GM13976 (cell line): ENCODE measurements at regions not wholly inside any gene's neighbourhood (a gene's known extent, or its start where the extent isn't known, plus 50 kb on each side); places are given as distances from the start of the nearest gene placed in this dataset.

ENCODE experiments used
- DNase-seq: peaks from one replicate; pipeline ENCODE4 v3.0.0; 2012; ENCODE audit warnings: low spot score
- in situ Hi-C: fragments of 300-500 bp; cut with MboI; formaldehyde crosslinking; loops from one replicate; pipeline ENCODE4 v1.12.0; 2022; ENCODE audit warnings: low sequenced_read_pairs, mixed read lengths, inconsistent platforms; ENCODE audit not compliant: unreplicated experiment
- TF ChIP-seq, protein P1 (sequence below): IDR thresholded peaks from 2 replicates; pipeline ENCODE4 v1.5.1; 2012; ENCODE audit warnings: borderline replicate concordance, mild to moderate bottlenecking; ENCODE audit not compliant: insufficient read depth; ENCODE audit errors: extremely low read depth, missing control alignments, control extremely low read depth

DNA sequence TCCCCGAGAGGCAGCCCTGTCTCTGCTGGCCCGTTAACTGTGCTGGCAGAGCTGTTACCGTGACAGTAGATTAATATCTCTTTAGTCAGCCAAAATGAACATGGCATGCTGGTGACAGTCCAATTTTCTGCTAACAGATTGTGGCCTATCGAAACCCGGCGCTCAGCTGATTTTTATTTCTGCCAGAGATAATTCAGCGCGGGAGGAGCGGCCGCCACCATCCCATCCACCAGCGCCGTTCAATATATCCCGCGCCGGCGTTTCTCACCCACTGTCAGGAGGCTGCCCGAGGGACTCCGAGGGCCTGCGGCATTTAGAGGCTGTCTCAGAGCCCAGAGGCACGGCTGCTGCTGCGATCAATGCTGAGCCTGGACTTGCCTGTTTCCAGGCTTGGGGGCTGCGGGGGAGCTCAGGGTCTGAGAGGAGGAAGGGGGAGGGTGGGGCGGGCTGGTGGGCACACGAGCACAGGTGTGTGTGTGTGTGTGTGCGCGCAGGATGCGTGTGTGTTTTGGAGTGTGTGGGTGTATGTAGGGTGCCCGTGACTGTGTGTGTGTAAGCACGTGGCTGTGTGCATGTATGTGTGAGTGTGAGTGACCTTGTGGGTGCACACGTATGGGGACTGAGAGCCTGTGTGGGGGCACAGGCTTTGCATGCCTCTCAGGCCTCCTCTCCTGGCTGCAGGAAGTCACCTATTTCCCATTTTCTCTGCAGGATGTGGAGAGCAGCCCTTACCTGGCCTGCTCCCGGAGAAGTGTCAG is 109.7 kb upstream of the ACTRT2 start:
- no peak for DNase-seq
- in situ Hi-C loops, result no loop called here
- TF ChIP-seq, protein P1, sequence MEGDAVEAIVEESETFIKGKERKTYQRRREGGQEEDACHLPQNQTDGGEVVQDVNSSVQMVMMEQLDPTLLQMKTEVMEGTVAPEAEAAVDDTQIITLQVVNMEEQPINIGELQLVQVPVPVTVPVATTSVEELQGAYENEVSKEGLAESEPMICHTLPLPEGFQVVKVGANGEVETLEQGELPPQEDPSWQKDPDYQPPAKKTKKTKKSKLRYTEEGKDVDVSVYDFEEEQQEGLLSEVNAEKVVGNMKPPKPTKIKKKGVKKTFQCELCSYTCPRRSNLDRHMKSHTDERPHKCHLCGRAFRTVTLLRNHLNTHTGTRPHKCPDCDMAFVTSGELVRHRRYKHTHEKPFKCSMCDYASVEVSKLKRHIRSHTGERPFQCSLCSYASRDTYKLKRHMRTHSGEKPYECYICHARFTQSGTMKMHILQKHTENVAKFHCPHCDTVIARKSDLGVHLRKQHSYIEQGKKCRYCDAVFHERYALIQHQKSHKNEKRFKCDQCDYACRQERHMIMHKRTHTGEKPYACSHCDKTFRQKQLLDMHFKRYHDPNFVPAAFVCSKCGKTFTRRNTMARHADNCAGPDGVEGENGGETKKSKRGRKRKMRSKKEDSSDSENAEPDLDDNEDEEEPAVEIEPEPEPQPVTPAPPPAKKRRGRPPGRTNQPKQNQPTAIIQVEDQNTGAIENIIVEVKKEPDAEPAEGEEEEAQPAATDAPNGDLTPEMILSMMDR, result no peak

DNA sequence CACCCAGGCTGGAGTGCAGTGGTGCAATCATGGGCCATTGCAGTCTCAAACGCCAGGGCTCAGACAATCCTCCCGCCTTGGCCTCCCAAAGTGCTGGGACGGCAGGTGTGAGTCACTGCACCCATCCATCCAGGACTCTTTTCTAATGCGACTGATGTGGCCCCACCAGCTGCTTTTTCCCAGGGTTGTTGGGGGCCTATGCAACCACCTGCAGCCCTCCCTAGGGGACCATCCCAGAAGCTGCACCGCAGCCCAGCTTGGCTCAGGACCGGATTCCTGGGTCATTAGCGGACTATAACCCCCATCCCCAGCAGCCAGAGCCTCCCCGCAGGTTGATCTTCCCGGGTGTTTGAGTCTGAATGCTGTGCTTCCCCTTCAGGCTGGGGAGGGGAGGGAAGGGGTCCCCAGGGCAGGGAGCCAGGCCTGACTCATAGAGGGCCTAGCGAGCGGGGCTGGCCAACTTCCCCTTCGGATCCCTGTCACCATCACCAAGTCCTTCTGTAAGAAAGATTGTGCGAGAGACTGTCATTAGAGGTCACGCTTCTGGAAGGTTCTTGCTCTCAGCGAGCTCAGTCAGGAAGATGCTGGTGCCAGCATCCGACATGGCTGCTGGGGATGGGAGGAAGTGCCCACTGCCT is 108.7 kb upstream of the ACTRT2 start:
- TF ChIP-seq, protein P1, result no peak
- in situ Hi-C loops, result no loop called here
- DNase-seq, result no peak

DNA sequence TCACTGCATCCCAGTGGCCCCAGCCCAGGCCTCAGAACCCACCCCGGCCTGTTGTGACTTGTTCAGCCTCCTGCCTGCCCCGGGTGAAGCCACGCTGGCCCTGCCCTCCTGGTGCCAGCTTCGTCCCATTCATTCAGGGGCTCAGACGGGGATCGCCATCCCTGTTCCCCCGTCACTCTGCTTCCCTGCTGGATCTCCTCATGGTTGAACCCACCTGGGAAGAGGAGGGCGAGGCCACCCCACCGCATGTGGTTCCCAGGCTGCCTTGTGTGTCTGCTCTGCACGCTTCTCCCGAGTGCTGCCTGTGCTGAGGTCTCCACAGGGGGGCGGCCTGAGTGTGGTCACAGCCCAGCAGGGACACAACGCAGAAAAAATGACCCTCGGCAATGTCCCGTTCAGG is 108.2 kb upstream of the ACTRT2 start:
- TF ChIP-seq, protein P1, result no peak
- DNase-seq, result no peak
- in situ Hi-C loops, result no loop called here

DNA sequence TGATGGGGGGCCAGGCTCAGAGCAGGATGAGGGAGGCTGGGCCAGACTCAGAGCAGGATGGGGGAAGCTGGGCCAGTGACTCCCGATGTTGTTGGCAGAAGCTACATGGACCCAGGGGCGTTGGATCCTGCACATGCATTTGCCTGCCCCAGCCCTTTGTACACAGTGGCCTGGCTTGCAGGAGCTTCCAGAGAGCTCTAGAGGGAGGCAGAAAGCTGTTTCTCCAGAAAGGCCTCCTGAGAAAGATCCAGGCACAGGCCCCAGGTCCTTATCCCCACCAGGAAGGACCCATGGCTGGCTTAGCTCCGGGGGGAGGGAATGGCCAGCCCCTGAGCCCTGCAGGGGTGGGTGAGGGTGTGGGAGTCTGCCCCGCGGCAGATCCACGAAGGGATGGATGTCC is 106.6 kb upstream of the ACTRT2 start:
- in situ Hi-C loops, result no loop called here
- no peak for DNase-seq
- TF ChIP-seq, protein P1, result no peak

DNA sequence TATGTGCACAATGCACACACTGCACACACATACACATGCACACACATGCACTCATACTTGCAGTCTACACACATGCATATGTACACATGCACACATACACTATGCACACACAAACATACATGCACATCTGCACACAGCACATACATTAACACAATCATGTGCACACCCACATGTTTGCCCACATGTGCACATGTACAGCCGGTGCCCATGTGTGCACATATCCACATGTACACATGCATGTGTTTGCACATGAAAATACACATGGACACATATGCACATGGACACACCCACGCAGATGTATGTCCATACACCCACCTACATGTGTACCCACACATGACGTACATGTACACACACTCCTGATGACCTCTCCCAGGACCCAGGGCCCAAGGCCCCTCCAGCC is 105.1 kb upstream of the ACTRT2 start:
- in situ Hi-C loops, result no loop called here
- no peak for DNase-seq
- TF ChIP-seq, protein P1, result no peak

DNA sequence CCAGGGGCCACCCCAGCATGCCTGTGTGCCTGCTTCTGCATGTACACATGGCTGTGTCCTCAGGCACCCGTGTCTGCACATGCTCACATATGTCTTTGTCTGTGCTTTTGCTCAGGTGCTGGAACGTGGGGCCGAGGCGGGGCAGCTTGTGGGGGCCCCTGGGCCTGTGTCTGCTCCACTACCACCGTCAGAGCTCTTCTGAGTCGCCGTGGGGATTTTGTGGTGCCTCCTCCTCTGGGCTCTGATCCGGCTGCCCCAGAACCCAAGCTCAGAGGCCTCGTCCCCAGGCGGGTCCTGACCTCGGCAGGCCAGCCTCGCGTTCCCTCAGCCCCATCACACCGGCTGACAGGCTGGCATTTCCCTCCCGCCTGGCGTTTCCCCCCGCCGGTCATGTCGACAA is 104.6 kb upstream of the ACTRT2 start:
- DNase-seq, result no peak
- in situ Hi-C loops, result no loop called here
- TF ChIP-seq, protein P1, result no peak

DNA sequence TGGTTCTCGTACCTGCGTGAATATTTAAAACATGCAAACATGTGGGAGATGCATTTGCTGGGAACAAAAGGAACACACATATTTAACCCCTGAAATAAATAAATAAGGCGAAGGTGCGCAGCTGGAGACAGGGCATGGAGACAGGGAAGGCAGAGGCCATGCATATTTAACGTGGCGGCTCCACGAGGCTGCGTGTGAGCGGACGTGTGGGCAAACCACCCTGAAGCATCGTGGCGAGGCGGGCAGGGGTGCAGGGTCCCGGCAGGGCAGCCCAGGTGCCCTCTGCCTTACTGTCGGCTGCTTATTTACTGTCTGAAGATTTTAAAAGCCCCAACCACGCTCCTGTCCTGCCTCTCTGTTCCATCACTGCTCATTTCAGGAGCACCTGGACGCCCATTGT is 104.0 kb upstream of the ACTRT2 start:
- TF ChIP-seq, protein P1, result no peak
- DNase-seq, result no peak
- in situ Hi-C loops, result no loop called here
